ENCODE measurements at regions not wholly inside any gene's neighbourhood (a gene's known extent, or its start where the extent isn't known, plus 50 kb on each side); places are given as distances from the start of the nearest gene placed in this dataset.

GRCh38 chr7:130844811-130845580 is 111.0 kb upstream of the KLF14 start:
- no peak for TF ChIP-seq POLR2A (IDR thresholded peaks at IDR 0.05; ENCODE audit: low read depth)
- no peak for TF ChIP-seq CTCF (IDR thresholded peaks at IDR 0.05)
- TF ChIP-seq EP300 (IDR thresholded peaks at IDR 0.05) = no peak
- TF ChIP-seq POLR2AphosphoS5 (IDR thresholded peaks at IDR 0.05) = no peak
- WGBS = 81% methylated on average over 11 of the region's 11 CpGs
- H3K27me3 ChIP-seq = peaks cover 0 to 28% (median 0%) of the 10 kb centered on the region in 4 donors
- no peak for DNase-seq (ENCODE audit: extremely low spot score)
- H3K9me3 ChIP-seq = no peaks in the 10 kb centered on the region
- no peaks in the 10 kb centered on the region for H3K36me3 ChIP-seq
- no peak overlapping the region for H3K4me3 ChIP-seq
- no peaks in the 10 kb centered on the region for H3K4me1 ChIP-seq
- H3K27ac ChIP-seq (replicated peaks in 1 of 4) = no peak overlapping the region
- intact Hi-C loops (cut with DNase I) = no loop called here

- intact Hi-C loops (cut with DNase I) = no loop called here
- TF ChIP-seq CTCF (IDR thresholded peaks at IDR 0.05) (no peak), EP300 (IDR thresholded peaks at IDR 0.05) (no peak)
Measured at GRCh38 chr7:130845581-130846085, 111.6 kb upstream of the KLF14 start.

GRCh38 chr7:130849604-130850003 is 115.6 kb upstream of the KLF14 start:
- Histone ChIP-seq H3K9me3 (no peaks in the 10 kb centered on the region), H3K4me3 (no peak overlapping the region), H3K4me1 (no peaks in the 10 kb centered on the region), H3K27ac (replicated peaks in 1 of 4) (no peak overlapping the region), H3K36me3 (peaks cover 0 to 6% (median under 1%) of the 10 kb centered on the region in 4 donors), H3K27me3 (peaks cover 0 to 5% (median 0%) of the 10 kb centered on the region in 4 donors)
- DNase-seq (ENCODE audit: extremely low spot score) = no peak
- TF ChIP-seq POLR2A (IDR thresholded peaks at IDR 0.05; ENCODE audit: low read depth) = no peak
- TF ChIP-seq EP300 (IDR thresholded peaks at IDR 0.05) = no peak
- 85% methylated on average over 2 of the region's 2 CpGs for WGBS
- intact Hi-C loops (cut with DNase I) = no loop called here

More at GRCh38 chr7:130845581-130846085, 111.6 kb upstream of the KLF14 start:
- H3K4me1 ChIP-seq = no peaks in the 10 kb centered on the region
- H3K27ac ChIP-seq (replicated peaks in 1 of 4) = no peak overlapping the region
- no peak overlapping the region for H3K4me3 ChIP-seq
- no peaks in the 10 kb centered on the region for H3K36me3 ChIP-seq
- no peak for DNase-seq (ENCODE audit: extremely low spot score)
- H3K27me3 ChIP-seq = peaks cover 0 to 28% (median 0%) of the 10 kb centered on the region in 4 donors
- H3K9me3 ChIP-seq = no peaks in the 10 kb centered on the region
- WGBS = 60% methylated on average over 11 of the region's 11 CpGs

- peaks cover 0 to under 1% (median under 1%) of the 10 kb centered on the region in 4 donors for H3K9me3 ChIP-seq
- no peak overlapping the region for H3K27ac ChIP-seq (replicated peaks in 1 of 4)
- intact Hi-C loops (cut with DNase I) = no loop called here
- H3K4me1 ChIP-seq = no peaks in the 10 kb centered on the region
- H3K36me3 ChIP-seq = peaks cover 2 to 19% (median 11%) of the 10 kb centered on the region in 4 donors
- H3K27me3 ChIP-seq = no peaks in the 10 kb centered on the region
- no peak for DNase-seq (ENCODE audit: extremely low spot score)
- TF ChIP-seq CTCF (IDR thresholded peaks at IDR 0.05) (no peak), EP300 (IDR thresholded peaks at IDR 0.05) (no peak)
- H3K4me3 ChIP-seq = no peak overlapping the region
- WGBS = 93% methylated on average over 1 of the region's 1 CpG
Measured at GRCh38 chr7:130850956-130851355, 116.9 kb upstream of the KLF14 start.

- DNase-seq (ENCODE audit: extremely low spot score) = no peak
- TF ChIP-seq POLR2AphosphoS5 (IDR thresholded peaks at IDR 0.05) (no peak), EP300 (IDR thresholded peaks at IDR 0.05) (no peak)
- Histone ChIP-seq H3K4me3 (no peak overlapping the region), H3K9me3 (peaks cover 0 to 19% (median 17%) of the 10 kb centered on the region in 4 donors), H3K27me3 (no peaks in the 10 kb centered on the region), H3K27ac (replicated peaks in 1 of 4) (no peak overlapping the region), H3K4me1 (no peaks in the 10 kb centered on the region), H3K36me3 (peaks cover 10 to 29% (median 18%) of the 10 kb centered on the region in 4 donors)
- WGBS = 94% methylated on average over 7 of the region's 7 CpGs
- intact Hi-C loops (cut with DNase I) = no loop called here
Measured at GRCh38 chr7:130852867-130853266, 118.9 kb upstream of the KLF14 start.

Measured in esophagus muscularis mucosa (tissue), 4 donors.